ENCODE measurements at regions not wholly inside any gene's neighbourhood (a gene's known extent, or its start where the extent isn't known, plus 50 kb on each side); places are given as distances from the start of the nearest gene placed in this dataset.

DNA sequence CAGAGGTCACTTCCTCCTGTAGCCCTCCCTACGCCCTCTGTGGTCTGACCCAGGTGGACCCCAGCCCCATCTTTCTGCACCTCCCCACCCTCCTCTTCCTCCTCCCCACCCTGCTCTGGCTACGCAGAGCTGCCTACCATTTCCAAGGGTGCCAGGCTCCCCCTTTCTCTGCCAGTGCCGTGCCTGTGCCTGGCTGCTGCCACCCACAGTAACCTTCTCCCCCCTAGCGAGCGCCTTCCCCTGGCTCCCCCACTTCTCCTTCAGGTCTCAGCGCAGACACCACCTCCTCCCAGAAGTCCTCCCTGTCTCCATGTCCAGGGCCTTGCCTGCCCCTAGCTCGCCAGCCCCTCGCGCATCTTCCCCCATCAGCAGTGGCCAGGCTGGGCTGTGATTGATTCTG, 471.5 kb downstream of the PTPRU start:
- H3K4me3 ChIP-seq (ENCODE audit: low read length): no peak overlapping the region
- no peak overlapping the region for H3K9ac ChIP-seq (ENCODE audit: low read length)
- no peaks in the 10 kb centered on the region for H3K4me1 ChIP-seq (ENCODE audit: control insufficient read depth, insufficient read depth, low read length)
- no peak overlapping the region for H3K27ac ChIP-seq (ENCODE audit: low read depth, low read length)
- no peaks in the 10 kb centered on the region for H3K36me3 ChIP-seq (ENCODE audit: control insufficient read depth, insufficient read depth, low read length)
- H3K27me3 ChIP-seq (ENCODE audit: control insufficient read depth, insufficient read depth, low read length): peaks cover 10% of the 10 kb centered on the region

DNA sequence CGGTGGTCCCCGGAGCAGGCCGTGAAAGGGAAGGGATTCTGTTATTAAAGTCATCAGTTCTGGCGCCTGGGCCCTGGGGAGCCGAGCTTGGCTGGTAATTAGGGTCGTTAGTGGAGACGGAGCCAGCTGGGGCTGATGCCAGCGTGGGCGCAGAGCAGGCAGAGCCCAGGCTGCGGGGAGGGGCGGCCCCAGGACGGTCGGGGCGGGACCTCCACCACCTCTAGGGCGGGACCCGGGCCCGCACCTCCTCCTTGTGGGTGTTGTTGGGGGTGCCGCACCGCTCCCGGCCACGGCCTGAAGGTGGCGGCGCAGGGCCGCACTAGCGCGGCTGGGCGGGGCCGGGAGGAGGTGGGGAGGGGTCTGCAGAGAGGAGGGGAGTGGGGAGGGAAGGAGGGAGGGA, 470.6 kb downstream of the PTPRU start:
- Histone ChIP-seq H3K9ac (ENCODE audit: low read length) (no peak overlapping the region), H3K36me3 (ENCODE audit: control insufficient read depth, insufficient read depth, low read length) (no peaks in the 10 kb centered on the region), H3K27ac (ENCODE audit: low read depth, low read length) (no peak overlapping the region), H3K27me3 (ENCODE audit: control insufficient read depth, insufficient read depth, low read length) (peaks cover 10% of the 10 kb centered on the region), H3K4me1 (ENCODE audit: control insufficient read depth, insufficient read depth, low read length) (no peaks in the 10 kb centered on the region), H3K4me3 (ENCODE audit: low read length) (no peak overlapping the region)

DNA sequence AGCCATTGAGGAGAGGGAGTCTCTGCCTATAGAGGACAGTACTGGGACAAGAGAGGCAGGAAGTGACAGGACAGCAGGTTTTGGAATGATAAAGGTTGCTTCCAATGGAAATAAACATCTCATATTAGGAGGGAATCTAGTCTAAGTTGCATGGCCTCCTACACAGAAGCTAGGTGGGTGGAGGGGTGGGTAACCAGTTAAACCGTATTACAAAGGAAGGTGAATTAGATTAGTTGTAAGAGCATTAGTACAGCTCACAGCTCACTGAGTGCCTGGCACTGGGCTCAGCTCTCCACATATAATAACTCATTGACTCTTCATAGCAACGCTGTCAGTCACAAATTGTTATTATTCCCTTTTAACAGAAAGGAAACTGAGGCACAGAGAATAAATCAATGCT, 468.1 kb downstream of the PTPRU start:
- no peak overlapping the region for H3K4me3 ChIP-seq (ENCODE audit: low read length)
- H3K27ac ChIP-seq (ENCODE audit: low read depth, low read length): no peak overlapping the region
- H3K4me1 ChIP-seq (ENCODE audit: control insufficient read depth, insufficient read depth, low read length): no peaks in the 10 kb centered on the region
- H3K9ac ChIP-seq (ENCODE audit: low read length): no peak overlapping the region
- H3K36me3 ChIP-seq (ENCODE audit: control insufficient read depth, insufficient read depth, low read length): no peaks in the 10 kb centered on the region
- H3K27me3 ChIP-seq (ENCODE audit: control insufficient read depth, insufficient read depth, low read length): peaks cover 10% of the 10 kb centered on the region

DNA sequence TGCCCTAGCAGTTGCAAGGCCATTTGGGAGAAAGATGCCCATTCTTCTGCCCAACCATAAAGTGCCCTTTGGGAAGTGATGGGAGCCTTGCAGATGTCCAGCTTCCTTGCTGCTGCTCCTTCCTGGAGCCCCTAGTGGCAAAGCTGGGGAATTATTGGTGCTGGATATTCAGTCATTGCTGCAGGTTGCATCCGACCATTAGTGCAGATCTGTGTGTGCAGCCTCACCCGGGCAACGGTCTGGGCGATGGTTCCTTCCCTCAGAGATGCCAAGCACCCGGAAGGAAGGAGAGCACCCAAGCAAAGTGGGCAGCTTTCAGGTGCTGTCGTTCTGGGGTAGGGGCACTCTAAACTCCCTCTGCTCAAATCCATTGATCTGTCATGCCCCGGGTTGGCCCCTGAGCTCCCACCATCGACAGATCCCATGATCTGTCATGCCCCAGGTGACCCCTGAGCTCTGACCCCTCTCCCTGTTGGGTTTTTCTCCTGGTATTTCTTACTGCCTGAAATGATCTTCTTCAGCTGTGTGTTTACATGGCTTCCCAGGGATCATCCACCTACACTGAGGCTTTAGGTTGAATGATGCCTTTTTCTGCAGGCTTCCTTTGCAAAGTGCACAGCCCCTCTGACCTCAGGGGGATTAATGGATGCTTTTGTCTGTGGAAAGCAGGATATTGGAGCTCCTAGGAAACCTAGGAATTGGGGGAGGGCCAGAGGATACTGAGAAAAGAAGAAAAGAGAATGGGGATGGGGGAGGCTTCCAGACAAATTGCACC, 467.5 kb downstream of the PTPRU start:
- H3K27me3 ChIP-seq (ENCODE audit: control insufficient read depth, insufficient read depth, low read length): peaks cover 10% of the 10 kb centered on the region
- no peak overlapping the region for H3K9ac ChIP-seq (ENCODE audit: low read length)
- H3K36me3 ChIP-seq (ENCODE audit: control insufficient read depth, insufficient read depth, low read length): no peaks in the 10 kb centered on the region
- H3K4me3 ChIP-seq (ENCODE audit: low read length): no peak overlapping the region
- no peaks in the 10 kb centered on the region for H3K4me1 ChIP-seq (ENCODE audit: control insufficient read depth, insufficient read depth, low read length)
- H3K27ac ChIP-seq (ENCODE audit: low read depth, low read length): no peak overlapping the region

DNA sequence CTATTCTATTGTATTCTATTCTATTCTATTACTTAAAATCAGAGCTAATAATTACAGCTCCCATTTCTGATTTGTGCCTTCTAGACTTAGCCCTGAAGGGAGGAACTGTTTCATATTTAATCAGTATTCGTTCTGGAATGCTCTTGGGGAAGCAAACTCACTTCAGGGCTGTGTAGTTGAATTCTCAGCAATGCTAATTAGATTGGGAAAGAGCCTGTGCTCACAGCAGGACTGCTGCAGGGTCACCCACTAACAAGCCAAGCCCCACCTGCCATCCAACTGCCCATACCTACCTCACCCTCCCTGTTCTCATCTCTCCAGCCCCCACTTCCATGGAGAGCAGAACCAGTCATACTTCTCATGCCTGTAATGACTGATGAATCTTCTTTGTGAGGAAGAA, 464.2 kb downstream of the PTPRU start:
- Histone ChIP-seq H3K36me3 (ENCODE audit: control insufficient read depth, insufficient read depth, low read length) (no peaks in the 10 kb centered on the region), H3K27me3 (ENCODE audit: control insufficient read depth, insufficient read depth, low read length) (no peaks in the 10 kb centered on the region), H3K9ac (ENCODE audit: low read length) (no peak overlapping the region), H3K4me3 (ENCODE audit: low read length) (no peak overlapping the region), H3K27ac (ENCODE audit: low read depth, low read length) (no peak overlapping the region), H3K4me1 (ENCODE audit: control insufficient read depth, insufficient read depth, low read length) (no peaks in the 10 kb centered on the region)

DNA sequence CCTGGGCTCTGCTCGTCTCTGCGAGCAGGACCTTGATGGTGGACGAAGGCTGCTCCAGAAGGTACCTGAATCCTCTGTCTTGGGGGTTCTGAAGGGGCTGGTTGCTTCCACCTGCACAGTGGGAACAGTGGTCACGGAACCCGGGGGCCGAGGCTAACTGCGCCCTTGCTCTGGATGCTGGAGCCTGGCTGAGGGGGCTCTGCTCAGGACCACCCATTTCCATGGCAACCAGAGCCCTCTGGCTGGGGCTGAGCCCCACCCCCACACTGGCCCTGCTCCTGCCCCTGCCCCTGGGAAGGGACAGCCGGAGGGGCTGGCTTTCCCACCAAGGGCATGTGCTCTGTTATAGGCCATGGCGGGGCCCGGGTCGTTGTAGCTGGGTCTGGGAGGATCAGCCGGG, 462.3 kb downstream of the PTPRU start:
- H3K27me3 ChIP-seq (ENCODE audit: control insufficient read depth, insufficient read depth, low read length): peaks cover 5% of the 10 kb centered on the region
- H3K4me1 ChIP-seq (ENCODE audit: control insufficient read depth, insufficient read depth, low read length): no peaks in the 10 kb centered on the region
- no peak overlapping the region for H3K27ac ChIP-seq (ENCODE audit: low read depth, low read length)
- no peak overlapping the region for H3K9ac ChIP-seq (ENCODE audit: low read length)
- no peak overlapping the region for H3K4me3 ChIP-seq (ENCODE audit: low read length)
- no peaks in the 10 kb centered on the region for H3K36me3 ChIP-seq (ENCODE audit: control insufficient read depth, insufficient read depth, low read length)

DNA sequence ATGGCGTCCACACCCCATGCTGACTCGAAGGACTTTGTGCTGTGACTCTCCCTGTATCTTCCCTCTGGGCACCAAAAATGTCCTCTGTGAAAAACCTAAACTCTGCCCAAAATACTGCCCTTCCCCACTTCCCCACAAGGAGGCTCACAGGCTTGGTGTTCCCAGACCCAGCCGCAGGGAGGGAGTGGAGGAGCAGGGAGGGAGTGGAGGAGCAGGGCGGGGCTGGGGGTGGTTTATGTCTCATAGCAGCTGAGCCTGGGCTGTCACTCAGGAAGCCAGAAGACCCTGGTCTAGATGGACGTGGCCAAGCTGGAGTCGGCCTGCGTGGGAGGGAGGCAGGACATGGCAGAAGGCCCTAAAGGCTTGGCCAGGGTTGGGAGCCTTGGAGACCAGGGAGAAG, 461.7 kb downstream of the PTPRU start:
- H3K36me3 ChIP-seq (ENCODE audit: control insufficient read depth, insufficient read depth, low read length): no peaks in the 10 kb centered on the region
- no peaks in the 10 kb centered on the region for H3K4me1 ChIP-seq (ENCODE audit: control insufficient read depth, insufficient read depth, low read length)
- H3K9ac ChIP-seq (ENCODE audit: low read length): no peak overlapping the region
- H3K27me3 ChIP-seq (ENCODE audit: control insufficient read depth, insufficient read depth, low read length): peaks cover 5% of the 10 kb centered on the region
- H3K27ac ChIP-seq (ENCODE audit: low read depth, low read length): no peak overlapping the region
- H3K4me3 ChIP-seq (ENCODE audit: low read length): no peak overlapping the region

DNA sequence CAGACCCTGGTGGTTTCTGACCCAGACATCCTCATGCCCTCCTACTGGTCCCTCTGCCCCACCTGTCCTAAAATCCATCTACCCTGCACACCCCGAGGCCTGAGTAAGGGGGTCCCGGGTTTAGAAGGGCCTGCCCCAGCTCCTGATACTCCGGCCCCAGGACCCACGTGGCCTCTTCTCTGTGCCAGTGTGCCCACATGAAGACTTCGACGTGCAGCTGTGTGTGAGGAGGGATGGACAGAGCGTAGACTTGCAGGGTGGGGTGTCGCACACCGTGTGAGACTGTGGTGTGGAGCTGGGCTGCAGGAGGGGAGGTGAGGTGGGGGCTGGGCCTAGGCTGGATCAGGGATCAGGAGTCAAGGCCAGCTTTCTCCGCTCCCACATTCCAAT, 461.1 kb downstream of the PTPRU start:
- H3K36me3 ChIP-seq (ENCODE audit: control insufficient read depth, insufficient read depth, low read length): no peaks in the 10 kb centered on the region
- H3K27me3 ChIP-seq (ENCODE audit: control insufficient read depth, insufficient read depth, low read length): peaks cover 5% of the 10 kb centered on the region

DNA sequence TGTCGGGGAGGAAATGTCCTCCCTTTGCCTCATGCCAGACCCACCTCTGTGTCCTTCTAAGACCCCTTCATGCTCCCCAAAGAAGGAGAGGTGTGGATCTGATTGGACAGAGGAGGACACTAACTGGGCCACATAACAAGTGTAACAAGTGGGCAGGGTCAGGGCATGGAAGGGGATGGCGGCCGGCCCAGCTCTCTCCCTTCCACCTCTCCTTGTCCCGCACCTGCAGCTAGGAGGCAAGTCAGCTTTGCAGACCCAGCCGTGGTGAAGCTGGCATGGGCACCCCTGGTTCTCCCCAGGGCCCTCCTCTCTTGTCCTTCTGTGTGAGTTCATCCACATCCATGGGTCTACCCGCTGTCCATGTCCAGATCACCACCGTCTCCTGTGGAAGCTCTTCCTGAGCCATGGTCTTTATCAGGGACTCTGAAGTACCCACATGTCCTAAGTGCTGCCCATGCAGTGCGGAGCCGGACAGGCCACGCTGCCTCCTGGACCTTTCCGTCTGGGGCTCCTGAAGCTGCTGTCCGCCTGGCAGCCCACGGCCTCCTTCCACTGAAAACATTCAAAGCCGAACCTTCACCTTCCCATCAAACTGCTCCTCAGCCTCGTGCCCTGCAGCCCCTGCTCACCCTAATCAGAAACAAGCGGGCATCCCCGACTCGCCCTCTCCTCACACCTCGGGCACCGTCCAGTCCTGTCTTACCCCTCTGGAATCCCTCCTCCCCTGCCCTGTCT, 460.5 kb downstream of the PTPRU start:
- no peak overlapping the region for H3K4me3 ChIP-seq (ENCODE audit: low read length)
- H3K36me3 ChIP-seq (ENCODE audit: control insufficient read depth, insufficient read depth, low read length): no peaks in the 10 kb centered on the region
- H3K4me1 ChIP-seq (ENCODE audit: control insufficient read depth, insufficient read depth, low read length): no peaks in the 10 kb centered on the region
- H3K9ac ChIP-seq (ENCODE audit: low read length): no peak overlapping the region
- no peak overlapping the region for H3K27ac ChIP-seq (ENCODE audit: low read depth, low read length)
- H3K27me3 ChIP-seq (ENCODE audit: control insufficient read depth, insufficient read depth, low read length): peaks cover 5% of the 10 kb centered on the region

More for the DNA sequence above, 461.1 kb downstream of the PTPRU start:
- H3K27ac ChIP-seq (ENCODE audit: low read depth, low read length): no peak overlapping the region
- no peaks in the 10 kb centered on the region for H3K4me1 ChIP-seq (ENCODE audit: control insufficient read depth, insufficient read depth, low read length)
- H3K9ac ChIP-seq (ENCODE audit: low read length): no peak overlapping the region
- H3K4me3 ChIP-seq (ENCODE audit: low read length): no peak overlapping the region

DNA sequence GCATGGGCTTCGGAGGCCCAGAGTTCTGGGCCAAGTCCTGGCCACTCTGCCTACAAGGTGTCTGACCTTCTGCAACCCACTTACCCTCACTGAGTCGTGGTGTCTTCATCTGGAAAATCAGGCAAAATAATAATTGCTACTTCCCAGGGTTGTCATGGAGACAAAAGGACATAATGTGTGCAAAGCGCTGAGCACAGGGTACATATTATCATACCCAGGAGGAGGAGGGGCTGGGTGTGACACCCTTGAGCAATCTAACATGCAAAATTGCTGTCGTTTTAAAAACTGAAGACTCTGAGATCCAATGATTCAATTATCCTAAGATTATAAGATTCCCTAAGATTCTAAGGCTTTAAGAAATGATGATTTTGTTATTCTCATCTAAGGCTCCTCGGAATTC, 459.5 kb downstream of the PTPRU start:
- Histone ChIP-seq H3K4me3 (ENCODE audit: low read length) (no peak overlapping the region), H3K27ac (ENCODE audit: low read depth, low read length) (no peak overlapping the region), H3K27me3 (ENCODE audit: control insufficient read depth, insufficient read depth, low read length) (peaks cover 5% of the 10 kb centered on the region), H3K9ac (ENCODE audit: low read length) (no peak overlapping the region), H3K36me3 (ENCODE audit: control insufficient read depth, insufficient read depth, low read length) (no peaks in the 10 kb centered on the region), H3K4me1 (ENCODE audit: control insufficient read depth, insufficient read depth, low read length) (no peaks in the 10 kb centered on the region)

DNA sequence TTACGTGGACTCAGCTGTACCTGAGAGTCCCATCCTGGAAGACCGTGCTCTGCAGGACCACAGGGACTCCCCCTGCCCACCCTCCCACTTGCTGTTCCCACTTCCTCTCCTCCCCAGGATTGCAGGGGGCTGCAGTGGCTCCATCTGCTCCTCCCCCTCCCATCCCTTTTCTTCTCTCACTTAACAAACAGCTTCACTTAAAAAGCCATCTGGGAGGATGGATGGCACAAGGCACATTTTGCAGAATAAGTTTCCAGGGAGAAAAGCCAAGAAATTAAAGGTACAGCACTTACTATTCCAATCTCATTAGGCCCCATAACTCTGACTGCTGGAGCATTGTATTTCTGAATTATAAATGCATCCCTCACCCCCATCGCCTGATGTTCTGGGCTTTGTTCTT, 458.7 kb downstream of the PTPRU start:
- Histone ChIP-seq H3K4me3 (ENCODE audit: low read length) (no peak overlapping the region), H3K36me3 (ENCODE audit: control insufficient read depth, insufficient read depth, low read length) (no peaks in the 10 kb centered on the region), H3K9ac (ENCODE audit: low read length) (no peak overlapping the region), H3K27me3 (ENCODE audit: control insufficient read depth, insufficient read depth, low read length) (peaks cover 5% of the 10 kb centered on the region), H3K27ac (ENCODE audit: low read depth, low read length) (no peak overlapping the region), H3K4me1 (ENCODE audit: control insufficient read depth, insufficient read depth, low read length) (no peaks in the 10 kb centered on the region)

DNA sequence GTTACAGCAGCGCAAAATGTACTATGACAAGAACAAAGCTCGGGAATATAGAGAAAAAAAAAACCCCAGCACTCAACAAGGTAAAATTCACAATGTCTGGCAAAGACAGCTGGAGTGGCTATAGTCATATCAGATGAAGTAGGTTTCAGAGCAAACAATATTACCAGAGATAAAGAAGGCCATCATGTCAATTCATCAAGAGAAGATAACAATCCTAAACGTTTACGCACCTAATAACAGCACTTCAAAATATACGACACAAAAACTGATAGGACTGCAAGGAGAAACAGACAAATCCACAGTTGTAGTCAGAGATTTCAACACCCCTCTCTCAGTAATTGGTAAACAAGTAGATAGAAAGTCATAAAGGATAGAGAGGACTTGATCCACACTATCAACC, 455.2 kb downstream of the PTPRU start:
- no peak overlapping the region for H3K4me3 ChIP-seq (ENCODE audit: low read length)
- peaks cover 7% of the 10 kb centered on the region for H3K27me3 ChIP-seq (ENCODE audit: control insufficient read depth, insufficient read depth, low read length)
- H3K36me3 ChIP-seq (ENCODE audit: control insufficient read depth, insufficient read depth, low read length): no peaks in the 10 kb centered on the region
- no peak overlapping the region for H3K9ac ChIP-seq (ENCODE audit: low read length)
- H3K4me1 ChIP-seq (ENCODE audit: control insufficient read depth, insufficient read depth, low read length): no peaks in the 10 kb centered on the region
- H3K27ac ChIP-seq (ENCODE audit: low read depth, low read length): no peak overlapping the region

DNA sequence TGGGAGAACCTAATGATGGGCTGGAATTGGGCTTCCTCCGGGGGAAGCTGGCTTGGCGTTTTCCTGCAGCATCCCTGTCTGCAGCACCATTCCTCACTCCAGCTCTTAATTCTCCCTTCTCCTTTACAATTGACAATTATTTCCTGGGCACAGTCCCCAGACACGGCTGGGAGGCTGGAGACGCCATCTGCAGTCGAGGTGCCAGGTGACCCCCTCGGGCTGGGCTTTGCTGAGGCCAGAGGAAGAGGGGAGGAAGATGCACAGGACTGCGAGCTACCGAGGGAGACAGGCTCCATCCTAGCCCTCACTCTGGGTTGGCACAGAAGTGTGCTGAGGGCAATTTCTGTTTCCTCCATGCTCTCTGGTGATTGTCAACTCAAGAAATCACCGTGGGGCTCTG, 453.8 kb downstream of the PTPRU start:
- Histone ChIP-seq H3K27ac (ENCODE audit: low read depth, low read length) (no peak overlapping the region), H3K27me3 (ENCODE audit: control insufficient read depth, insufficient read depth, low read length) (peaks cover 5% of the 10 kb centered on the region), H3K4me3 (ENCODE audit: low read length) (no peak overlapping the region), H3K9ac (ENCODE audit: low read length) (no peak overlapping the region), H3K4me1 (ENCODE audit: control insufficient read depth, insufficient read depth, low read length) (no peaks in the 10 kb centered on the region), H3K36me3 (ENCODE audit: control insufficient read depth, insufficient read depth, low read length) (no peaks in the 10 kb centered on the region)
